ENCODE measurements at regions not wholly inside any gene's neighbourhood (a gene's known extent, or its start where the extent isn't known, plus 50 kb on each side); places are given as distances from the start of the nearest gene placed in this dataset.

GRCh38 chr17:72553051-72553755, 432.4 kb downstream of the SOX9 start:
- TF ChIP-seq CTCF (IDR thresholded peaks at IDR 0.05; ENCODE audit: low read depth, low read length, missing control alignments) = no peak
- no peak for DNase-seq (ENCODE audit: low read depth)

GRCh38 chr17:72554508-72554907, 433.7 kb downstream of the SOX9 start:
- H3K4me3 ChIP-seq (ENCODE audit: low read depth, low read length) = no peak overlapping the region
- TF ChIP-seq CTCF (IDR thresholded peaks at IDR 0.05; ENCODE audit: low read depth, low read length, missing control alignments) = no peak
- no peak for DNase-seq (ENCODE audit: low read depth)

More at GRCh38 chr17:72553051-72553755, 432.4 kb downstream of the SOX9 start:
- no peak overlapping the region for H3K4me3 ChIP-seq (ENCODE audit: low read depth, low read length)

- TF ChIP-seq CTCF (IDR thresholded peaks at IDR 0.05; ENCODE audit: low read depth, low read length, missing control alignments) = no peak
- no peak overlapping the region for H3K4me3 ChIP-seq (ENCODE audit: low read depth, low read length)
- DNase-seq (ENCODE audit: low read depth) = no peak
Measured at GRCh38 chr17:72555052-72555451, 434.2 kb downstream of the SOX9 start.

GRCh38 chr17:72556944-72557826, 436.4 kb downstream of the SOX9 start:
- peak; percentile 88 for TF ChIP-seq CTCF (IDR thresholded peaks at IDR 0.05; ENCODE audit: low read depth, low read length, missing control alignments)
- peak; percentile 13 for DNase-seq (ENCODE audit: low read depth)

GRCh38 chr17:72558971-72559476, 438.2 kb downstream of the SOX9 start:
- DNase-seq (ENCODE audit: low read depth) = no peak
- TF ChIP-seq CTCF (IDR thresholded peaks at IDR 0.05; ENCODE audit: low read depth, low read length, missing control alignments) = no peak
- no peak overlapping the region for H3K4me3 ChIP-seq (ENCODE audit: low read depth, low read length)

More at GRCh38 chr17:72556944-72557826, 436.4 kb downstream of the SOX9 start:
- H3K4me3 ChIP-seq (ENCODE audit: low read depth, low read length) = no peak overlapping the region

GRCh38 chr17:72560303-72561247, 439.8 kb downstream of the SOX9 start:
- peak; percentile 15 for DNase-seq (ENCODE audit: low read depth)
- no peak overlapping the region for H3K4me3 ChIP-seq (ENCODE audit: low read depth, low read length)
- TF ChIP-seq CTCF (IDR thresholded peaks at IDR 0.05; ENCODE audit: low read depth, low read length, missing control alignments) = peak; percentile 80

Data from GM12864 (cell line).